Tibial artery (tissue), 4 donors: ENCODE measurements at regions not wholly inside any gene's neighbourhood (a gene's known extent, or its start where the extent isn't known, plus 50 kb on each side); places are given as distances from the start of the nearest gene placed in this dataset.

Source experiments
- DNase-seq, 2 donors: peaks; one replicate each; pipeline ENCODE4 v3.0.0-alpha.2; 2019
- H3K27ac ChIP-seq, 2 donors: fragments of 200-600 bp; sonication (generic) in 1 of 2; 1 replicate in 1 of 2; 2 replicates in 1 of 2; pipeline ENCODE4 v1.5.1; 2018 to 2019; ENCODE audit warnings: mild to moderate bottlenecking in 1 of 2
- H3K27me3 ChIP-seq, 2 donors: fragments of 200-600 bp; sonication (generic) in 1 of 2; one replicate each; pipeline versions ENCODE4 v1.5.1 to v1.6.0; 2016 to 2019
- H3K36me3 ChIP-seq, 3 donors: fragments of 200-600 bp; sonication (generic) in 2 of 3; one replicate each; pipeline ENCODE4 v1.5.1; 2016 to 2019; ENCODE audit warnings: mild to moderate bottlenecking in 2 of 3
- H3K4me1 ChIP-seq, 4 donors: fragments of 200-600 bp; sonication (generic) in 2 of 4; 1 replicate in 3 of 4; 2 replicates in 1 of 4; pipeline ENCODE4 v1.5.1; 2016 to 2019
- H3K4me3 ChIP-seq, 2 donors: fragments of 200-600 bp; sonication (generic) in 1 of 2; 1 replicate in 1 of 2; 2 replicates in 1 of 2; pipeline ENCODE4 v1.5.1; 2018 to 2019; ENCODE audit warnings: mild to moderate bottlenecking in 2 of 2
- H3K9me3 ChIP-seq, 3 donors: fragments of 200-600 bp; sonication (generic) in 1 of 3; one replicate each; pipeline ENCODE4 v1.5.1; 2016 to 2019
- intact Hi-C: fragments of 100-400 bp; cut with DNase I; formaldehyde crosslinking; loops from one replicate; pipeline ENCODE4 v1.15.0; 2023; ENCODE audit warnings: low total_unique reads
- TF ChIP-seq, protein P1 (sequence below), 2 experiments: fragments of 200-600 bp in 1 of 2; fragments of 450-650 bp in 1 of 2; IDR thresholded peaks; one replicate each; pipeline ENCODE4 v1.5.1; 2017 to 2019; ENCODE audit warnings: antibody characterized with exemption in 2 of 2, mild to moderate bottlenecking in 1 of 2, moderate library complexity in 1 of 2

DNA sequence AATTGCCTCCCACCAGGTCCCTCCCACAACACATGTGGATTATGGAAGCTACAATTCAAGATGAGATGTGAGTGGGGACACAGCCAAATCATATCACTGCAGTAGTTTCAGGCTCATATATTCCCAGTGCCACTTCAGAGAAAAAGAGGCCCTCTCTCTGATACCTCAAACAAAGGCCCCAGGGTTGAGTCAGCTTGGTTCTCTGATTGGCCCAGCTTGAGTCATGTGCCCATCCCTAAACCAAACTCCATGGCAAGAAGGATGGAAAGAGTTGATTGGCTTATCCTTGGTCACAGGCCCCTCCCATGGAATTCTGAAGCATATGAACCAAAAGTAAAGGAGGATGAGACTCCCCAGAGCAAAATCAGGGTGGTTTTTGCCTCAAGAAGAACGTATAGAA is 75.9 kb upstream of the IRX6 start:
- DNase-seq, result no peak
- Histone ChIP-seq H3K4me3 (no peak overlapping the region), H3K27ac (no peak overlapping the region), H3K27me3 (no peaks in the 10 kb centered on the region), H3K9me3 (no peaks in the 10 kb centered on the region), H3K36me3 (no peaks in the 10 kb centered on the region), H3K4me1 (no peaks in the 10 kb centered on the region)
- TF ChIP-seq, protein P1, sequence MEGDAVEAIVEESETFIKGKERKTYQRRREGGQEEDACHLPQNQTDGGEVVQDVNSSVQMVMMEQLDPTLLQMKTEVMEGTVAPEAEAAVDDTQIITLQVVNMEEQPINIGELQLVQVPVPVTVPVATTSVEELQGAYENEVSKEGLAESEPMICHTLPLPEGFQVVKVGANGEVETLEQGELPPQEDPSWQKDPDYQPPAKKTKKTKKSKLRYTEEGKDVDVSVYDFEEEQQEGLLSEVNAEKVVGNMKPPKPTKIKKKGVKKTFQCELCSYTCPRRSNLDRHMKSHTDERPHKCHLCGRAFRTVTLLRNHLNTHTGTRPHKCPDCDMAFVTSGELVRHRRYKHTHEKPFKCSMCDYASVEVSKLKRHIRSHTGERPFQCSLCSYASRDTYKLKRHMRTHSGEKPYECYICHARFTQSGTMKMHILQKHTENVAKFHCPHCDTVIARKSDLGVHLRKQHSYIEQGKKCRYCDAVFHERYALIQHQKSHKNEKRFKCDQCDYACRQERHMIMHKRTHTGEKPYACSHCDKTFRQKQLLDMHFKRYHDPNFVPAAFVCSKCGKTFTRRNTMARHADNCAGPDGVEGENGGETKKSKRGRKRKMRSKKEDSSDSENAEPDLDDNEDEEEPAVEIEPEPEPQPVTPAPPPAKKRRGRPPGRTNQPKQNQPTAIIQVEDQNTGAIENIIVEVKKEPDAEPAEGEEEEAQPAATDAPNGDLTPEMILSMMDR (IDR thresholded peaks at IDR 0.05), result no peak
- intact Hi-C loops, result no loop called here

DNA sequence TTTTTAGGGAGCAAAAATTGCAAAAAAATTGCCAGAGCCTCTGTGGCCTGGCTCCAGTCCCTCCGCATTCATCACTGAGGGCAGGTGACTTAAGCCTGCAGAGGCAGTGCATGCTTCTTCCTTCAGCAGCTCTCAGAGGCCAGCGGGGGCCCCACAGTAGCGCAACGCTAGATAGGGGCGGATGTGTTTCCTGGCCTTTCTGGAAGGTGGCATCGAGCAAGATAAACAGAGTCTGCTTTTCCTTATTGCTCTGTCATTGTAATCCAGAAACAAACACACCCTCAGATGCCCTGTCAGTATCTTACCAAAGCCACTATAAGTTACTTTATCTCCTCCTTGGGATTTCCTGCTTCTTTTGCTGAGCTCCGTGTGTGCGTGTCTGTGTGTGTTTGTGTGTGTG is 75.5 kb upstream of the IRX6 start:
- Histone ChIP-seq H3K9me3 (no peaks in the 10 kb centered on the region), H3K27me3 (no peaks in the 10 kb centered on the region), H3K27ac (no peak overlapping the region), H3K36me3 (no peaks in the 10 kb centered on the region), H3K4me1 (no peaks in the 10 kb centered on the region), H3K4me3 (no peak overlapping the region)
- TF ChIP-seq, protein P1 (IDR thresholded peaks at IDR 0.05), result no peak
- DNase-seq, result no peak
- intact Hi-C loops, result no loop called here

- H3K27me3 ChIP-seq, result no peaks in the 10 kb centered on the region
- DNase-seq, result no peak
- TF ChIP-seq, protein P1 (IDR thresholded peaks at IDR 0.05), result no peak
- no peaks in the 10 kb centered on the region for H3K9me3 ChIP-seq
- intact Hi-C loops, result no loop called here
- H3K27ac ChIP-seq, result no peak overlapping the region
- no peak overlapping the region for H3K4me3 ChIP-seq
- H3K36me3 ChIP-seq, result no peaks in the 10 kb centered on the region
- no peaks in the 10 kb centered on the region for H3K4me1 ChIP-seq
Observed at GRCh38 chr16:55249361-55249760, 74.6 kb upstream of the IRX6 start.

- intact Hi-C loops, result no loop called here
- TF ChIP-seq, protein P1 (IDR thresholded peaks at IDR 0.05), result no peak
Observed at GRCh38 chr16:55249936-55250335, 74.1 kb upstream of the IRX6 start.

DNA sequence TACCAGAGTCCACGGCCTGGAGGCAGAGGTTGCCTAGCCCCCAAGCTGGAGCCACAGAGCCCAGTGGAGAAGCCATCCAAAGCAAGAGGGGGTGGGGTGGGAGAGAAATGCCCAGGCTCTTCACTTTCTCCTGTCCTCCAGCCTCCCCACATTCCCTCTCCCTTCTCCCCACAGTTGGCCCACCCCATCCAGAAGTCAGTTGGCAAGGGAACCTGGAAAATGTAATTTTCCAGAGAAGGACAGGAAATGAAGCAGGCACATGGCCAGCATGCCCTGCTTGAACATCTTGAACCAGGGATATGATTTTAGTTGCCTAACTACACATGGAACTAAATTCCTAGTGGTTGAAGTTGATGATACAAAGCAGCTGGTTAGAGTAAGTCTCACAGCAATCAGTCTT is 73.3 kb upstream of the IRX6 start:
- TF ChIP-seq, protein P1 (IDR thresholded peaks at IDR 0.05), result no peak
- Histone ChIP-seq H3K4me1 (no peaks in the 10 kb centered on the region), H3K9me3 (no peaks in the 10 kb centered on the region), H3K27me3 (no peaks in the 10 kb centered on the region), H3K4me3 (no peak overlapping the region), H3K36me3 (no peaks in the 10 kb centered on the region), H3K27ac (no peak overlapping the region)
- no peak for DNase-seq
- intact Hi-C loops, result no loop called here

More at GRCh38 chr16:55249936-55250335, 74.1 kb upstream of the IRX6 start:
- no peak overlapping the region for H3K27ac ChIP-seq
- H3K36me3 ChIP-seq, result no peaks in the 10 kb centered on the region
- H3K9me3 ChIP-seq, result no peaks in the 10 kb centered on the region
- H3K4me1 ChIP-seq, result no peaks in the 10 kb centered on the region
- DNase-seq, result no peak
- H3K27me3 ChIP-seq, result no peaks in the 10 kb centered on the region
- no peak overlapping the region for H3K4me3 ChIP-seq

DNA sequence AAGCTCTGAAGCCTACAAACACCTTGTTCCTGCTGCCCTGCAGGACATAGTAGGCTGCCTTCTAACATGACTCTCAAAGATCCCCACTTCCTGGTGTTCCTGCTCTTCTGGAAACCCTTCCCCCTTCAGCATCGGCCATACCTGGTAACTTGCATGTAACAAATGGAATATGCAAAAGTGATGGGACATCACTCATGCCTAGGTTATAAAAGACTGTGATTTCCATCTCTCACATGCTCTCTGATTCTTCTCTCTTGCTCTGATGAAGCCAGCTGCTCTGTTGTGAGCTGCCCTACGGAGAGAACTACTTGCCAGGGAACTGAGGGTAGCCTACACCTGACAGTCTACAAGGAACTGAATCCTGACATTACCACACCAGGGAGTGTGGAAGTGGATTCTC is 72.9 kb upstream of the IRX6 start:
- Histone ChIP-seq H3K27ac (no peak overlapping the region), H3K36me3 (no peaks in the 10 kb centered on the region), H3K4me3 (no peak overlapping the region), H3K27me3 (no peaks in the 10 kb centered on the region), H3K4me1 (no peaks in the 10 kb centered on the region), H3K9me3 (no peaks in the 10 kb centered on the region)
- intact Hi-C loops, result no loop called here
- TF ChIP-seq, protein P1 (IDR thresholded peaks at IDR 0.05), result no peak
- DNase-seq, result no peak
